A549 (cell line): ENCODE measurements at regions not wholly inside any gene's neighbourhood (a gene's known extent, or its start where the extent isn't known, plus 50 kb on each side); places are given as distances from the start of the nearest gene placed in this dataset.

Experiments used
- EP300 ChIP-seq, 2 experiments: fragments of >200 bp; sonication (Bioruptor Twin); formaldehyde crosslinking; IDR thresholded peaks; 2 replicates in 1 of 2; 3 replicates in 1 of 2; pipeline ENCODE4 v1.6.1; 2016 to 2017
- HDAC2 ChIP-seq: fragments of 200-600 bp; sonication (generic); IDR thresholded peaks from 2 replicates; pipeline ENCODE4 v1.6.1; 2016
- KDM5A ChIP-seq: fragments of 200-600 bp; sonication (generic); IDR thresholded peaks from 2 replicates; pipeline ENCODE4 v1.6.1; 2016; ENCODE audit warnings: antibody characterized with exemption, mild to moderate bottlenecking
- PHF8 ChIP-seq: fragments of 200-600 bp; sonication (generic); IDR thresholded peaks from 2 replicates; pipeline ENCODE4 v1.6.1; 2016; ENCODE audit warnings: low read depth, mild to moderate bottlenecking, antibody characterized with exemption, moderate library complexity, borderline replicate concordance
- POLR2A ChIP-seq: IDR thresholded peaks from 2 replicates; pipeline ENCODE4 v1.6.1; 2012; ENCODE audit warnings: mild to moderate bottlenecking, low read length
- POLR2AphosphoS2 ChIP-seq: conservative IDR thresholded peaks from 2 replicates; pipeline ENCODE4 v1.6.1; 2012; ENCODE audit warnings: low read length, improper control_type of control experiment, inconsistent platforms
- RAD21 ChIP-seq, 2 experiments: fragments of >200 bp in 1 of 2; sonication (Bioruptor Twin) in 1 of 2; formaldehyde crosslinking in 1 of 2; IDR thresholded peaks in 1 of 2; conservative IDR thresholded peaks in 1 of 2; 2 replicates in 1 of 2; 3 replicates in 1 of 2; pipeline ENCODE4 v1.6.1; 2012 to 2018; ENCODE audit warnings: inconsistent platforms in 1 of 2
- RCOR1 ChIP-seq: fragments of 150-350 bp; IDR thresholded peaks from 2 replicates; pipeline ENCODE4 v1.6.1; 2014; ENCODE audit warnings: antibody characterized with exemption, low read length, low read depth
- RFX5 ChIP-seq: fragments of 450-650 bp; IDR thresholded peaks from 2 replicates; pipeline ENCODE4 v1.7.1; 2014; ENCODE audit warnings: antibody characterized with exemption, mild to moderate bottlenecking, moderate library complexity
- SMC3 ChIP-seq: fragments of >200 bp; sonication (Bioruptor Twin); formaldehyde crosslinking; IDR thresholded peaks from 3 replicates; pipeline ENCODE4 v1.6.1; 2018; ENCODE audit warnings: inconsistent platforms
- ZNF302 ChIP-seq: fragments of 250-450 bp; sonication (Bioruptor Pico); IDR thresholded peaks from 2 replicates; pipeline ENCODE4 v1.9.0; 2021; ENCODE audit warnings: inconsistent platforms, mild to moderate bottlenecking, moderate library complexity
- TF ChIP-seq, protein P1 (sequence below): fragments of 200-600 bp; sonication (generic); IDR thresholded peaks from 2 replicates; pipeline ENCODE4 v1.6.1; 2016; ENCODE audit warnings: antibody characterized with exemption, mild to moderate bottlenecking, moderate library complexity
- TF ChIP-seq, protein P2 (sequence below): fragments of >200 bp; sonication (Bioruptor Twin); formaldehyde crosslinking; IDR thresholded peaks from 3 replicates; pipeline ENCODE4 v1.5.1; 2016
- TF ChIP-seq, protein P3 (sequence below): IDR thresholded peaks from 2 replicates; pipeline ENCODE4 v1.6.1; 2012; ENCODE audit warnings: low read depth, borderline replicate concordance

DNA sequence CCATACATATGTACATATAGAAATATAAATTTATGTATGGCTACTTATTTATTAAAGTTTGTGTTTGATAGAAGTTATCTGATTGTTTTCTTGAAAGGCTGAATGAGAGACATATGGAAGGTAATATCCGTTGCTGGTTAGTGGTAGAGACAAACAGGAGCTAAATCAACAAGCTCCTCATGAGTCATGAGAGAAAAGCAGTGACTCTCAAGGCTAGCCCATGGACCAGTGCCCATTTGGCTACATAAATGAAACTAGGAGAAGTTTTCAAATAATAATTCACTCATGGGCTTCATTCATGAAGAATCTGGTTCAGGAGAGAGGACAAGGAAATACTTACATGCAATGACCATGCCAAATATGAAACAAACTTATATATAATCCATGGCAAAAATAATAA lies 504.5 kb upstream of the ITGA1 start:
- TF ChIP-seq, protein P1, sequence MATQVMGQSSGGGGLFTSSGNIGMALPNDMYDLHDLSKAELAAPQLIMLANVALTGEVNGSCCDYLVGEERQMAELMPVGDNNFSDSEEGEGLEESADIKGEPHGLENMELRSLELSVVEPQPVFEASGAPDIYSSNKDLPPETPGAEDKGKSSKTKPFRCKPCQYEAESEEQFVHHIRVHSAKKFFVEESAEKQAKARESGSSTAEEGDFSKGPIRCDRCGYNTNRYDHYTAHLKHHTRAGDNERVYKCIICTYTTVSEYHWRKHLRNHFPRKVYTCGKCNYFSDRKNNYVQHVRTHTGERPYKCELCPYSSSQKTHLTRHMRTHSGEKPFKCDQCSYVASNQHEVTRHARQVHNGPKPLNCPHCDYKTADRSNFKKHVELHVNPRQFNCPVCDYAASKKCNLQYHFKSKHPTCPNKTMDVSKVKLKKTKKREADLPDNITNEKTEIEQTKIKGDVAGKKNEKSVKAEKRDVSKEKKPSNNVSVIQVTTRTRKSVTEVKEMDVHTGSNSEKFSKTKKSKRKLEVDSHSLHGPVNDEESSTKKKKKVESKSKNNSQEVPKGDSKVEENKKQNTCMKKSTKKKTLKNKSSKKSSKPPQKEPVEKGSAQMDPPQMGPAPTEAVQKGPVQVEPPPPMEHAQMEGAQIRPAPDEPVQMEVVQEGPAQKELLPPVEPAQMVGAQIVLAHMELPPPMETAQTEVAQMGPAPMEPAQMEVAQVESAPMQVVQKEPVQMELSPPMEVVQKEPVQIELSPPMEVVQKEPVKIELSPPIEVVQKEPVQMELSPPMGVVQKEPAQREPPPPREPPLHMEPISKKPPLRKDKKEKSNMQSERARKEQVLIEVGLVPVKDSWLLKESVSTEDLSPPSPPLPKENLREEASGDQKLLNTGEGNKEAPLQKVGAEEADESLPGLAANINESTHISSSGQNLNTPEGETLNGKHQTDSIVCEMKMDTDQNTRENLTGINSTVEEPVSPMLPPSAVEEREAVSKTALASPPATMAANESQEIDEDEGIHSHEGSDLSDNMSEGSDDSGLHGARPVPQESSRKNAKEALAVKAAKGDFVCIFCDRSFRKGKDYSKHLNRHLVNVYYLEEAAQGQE, result no peak
- TF ChIP-seq EP300 (IDR thresholded peaks at IDR 0.05), result no peak
- no peak for TF ChIP-seq RAD21 (conservative IDR thresholded peaks at IDR 0.05 in 1 of 2, IDR thresholded peaks at IDR 0.05 in 1 of 2)
- TF ChIP-seq, protein P2, sequence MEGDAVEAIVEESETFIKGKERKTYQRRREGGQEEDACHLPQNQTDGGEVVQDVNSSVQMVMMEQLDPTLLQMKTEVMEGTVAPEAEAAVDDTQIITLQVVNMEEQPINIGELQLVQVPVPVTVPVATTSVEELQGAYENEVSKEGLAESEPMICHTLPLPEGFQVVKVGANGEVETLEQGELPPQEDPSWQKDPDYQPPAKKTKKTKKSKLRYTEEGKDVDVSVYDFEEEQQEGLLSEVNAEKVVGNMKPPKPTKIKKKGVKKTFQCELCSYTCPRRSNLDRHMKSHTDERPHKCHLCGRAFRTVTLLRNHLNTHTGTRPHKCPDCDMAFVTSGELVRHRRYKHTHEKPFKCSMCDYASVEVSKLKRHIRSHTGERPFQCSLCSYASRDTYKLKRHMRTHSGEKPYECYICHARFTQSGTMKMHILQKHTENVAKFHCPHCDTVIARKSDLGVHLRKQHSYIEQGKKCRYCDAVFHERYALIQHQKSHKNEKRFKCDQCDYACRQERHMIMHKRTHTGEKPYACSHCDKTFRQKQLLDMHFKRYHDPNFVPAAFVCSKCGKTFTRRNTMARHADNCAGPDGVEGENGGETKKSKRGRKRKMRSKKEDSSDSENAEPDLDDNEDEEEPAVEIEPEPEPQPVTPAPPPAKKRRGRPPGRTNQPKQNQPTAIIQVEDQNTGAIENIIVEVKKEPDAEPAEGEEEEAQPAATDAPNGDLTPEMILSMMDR, result no peak
- no peak for TF ChIP-seq RCOR1
- TF ChIP-seq POLR2AphosphoS2, result no peak
- TF ChIP-seq RFX5, result no peak
- TF ChIP-seq PHF8, result no peak
- TF ChIP-seq, protein P3, sequence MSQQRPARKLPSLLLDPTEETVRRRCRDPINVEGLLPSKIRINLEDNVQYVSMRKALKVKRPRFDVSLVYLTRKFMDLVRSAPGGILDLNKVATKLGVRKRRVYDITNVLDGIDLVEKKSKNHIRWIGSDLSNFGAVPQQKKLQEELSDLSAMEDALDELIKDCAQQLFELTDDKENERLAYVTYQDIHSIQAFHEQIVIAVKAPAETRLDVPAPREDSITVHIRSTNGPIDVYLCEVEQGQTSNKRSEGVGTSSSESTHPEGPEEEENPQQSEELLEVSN, result no peak
- no peak for TF ChIP-seq SMC3
- no peak for TF ChIP-seq ZNF302 (CRISPR knock-in tag)
- no peak for TF ChIP-seq POLR2A
- TF ChIP-seq KDM5A, result no peak
- TF ChIP-seq HDAC2, result no peak
